K562 (cell line): ENCODE measurements at regions not wholly inside any gene's neighbourhood (a gene's known extent, or its start where the extent isn't known, plus 50 kb on each side); places are given as distances from the start of the nearest gene placed in this dataset.

Experiments used
- ATAC-seq: fragments of 200-7000 bp; cut with Tn5 transposase; 3 replicates; pipeline ENCODE4 v1.9.1; 2020; ENCODE audit warnings: moderate library complexity
- BruUV-seq: library from RNA; stranded (reverse); fragments of 400-500 nt; replicated peaks from 2 replicates; lab custom pipeline; 2021; lab: Mats Ljungman, UMichigan
- CTCF ChIA-PET: fragments of 300-600 bp; formaldehyde crosslinking; extraction: SDS; loops from one replicate; lab custom pipeline; 2021; ENCODE audit warnings: low intra/inter-chr PET ratio; lab: Yijun Ruan, JAX
- POLR2A ChIA-PET: fragments of 300-600, 350-650 bp; sonication (Branson Sonifier 250); formaldehyde crosslinking; extraction: SDS; loops from one replicate; lab custom pipeline; 2021; ENCODE audit warnings: antibody characterized with exemption, inconsistent platforms; lab: Yijun Ruan, JAX
- DNase-seq, 4 experiments: peaks; one replicate each; pipeline versions ENCODE4 v3.0.0 to v3.0.0-alpha.2; 2011 to 2018; ENCODE audit warnings: low spot score in 3 of 4, mixed read lengths in 3 of 4; ENCODE audit errors: extremely low read depth in 1 of 4
- FAIRE-seq: peaks from 2 replicates; lab custom pipeline; 2011; peaks lifted over from hg19 to GRCh38; lab: Jason Lieb, UNC
- H2AFZ ChIP-seq: 2 replicates; pipeline ENCODE4 v1.6.0; 2011; ENCODE audit warnings: low read depth, low read length, control low read depth, inconsistent platforms
- H3K27ac ChIP-seq: fragments of 200-600 bp; 3 replicates; pipeline ENCODE4 v1.8.0; 2011; ENCODE audit warnings: low read depth, mild to moderate bottlenecking, control low read depth, inconsistent platforms, low read length, moderate library complexity, mixed read lengths; ENCODE audit errors: extremely low read depth
- H3K27me3 ChIP-seq, 2 experiments: fragments of 300-600 bp in 1 of 2; 2 replicates in 1 of 2; 3 replicates in 1 of 2; pipeline versions ENCODE4 v1.6.0 to v1.8.0; 2011; ENCODE audit warnings: inconsistent platforms in 2 of 2, low read length in 2 of 2, mild to moderate bottlenecking in 1 of 2, mixed read lengths in 1 of 2, moderate library complexity in 1 of 2; ENCODE audit not compliant: control insufficient read depth in 2 of 2, insufficient read depth in 2 of 2
- H3K36me3 ChIP-seq: fragments of 300-600 bp; 3 replicates; pipeline ENCODE4 v1.8.0; 2011; ENCODE audit warnings: mild to moderate bottlenecking, low read length, inconsistent platforms; ENCODE audit not compliant: control insufficient read depth, insufficient read depth
- H3K4me1 ChIP-seq, 2 experiments: fragments of 200-600 bp in 1 of 2; replicated peaks in 1 of 2; 2 replicates in 1 of 2; 3 replicates in 1 of 2; pipeline versions ENCODE4 v1.5.1 to v1.8.0; 2011; ENCODE audit warnings: inconsistent platforms in 2 of 2, low read length in 2 of 2, mild to moderate bottlenecking in 1 of 2, mixed read lengths in 1 of 2, moderate library complexity in 1 of 2; ENCODE audit not compliant: control insufficient read depth in 2 of 2, insufficient read depth in 2 of 2
- H3K4me2 ChIP-seq: 2 replicates; pipeline ENCODE4 v1.6.1; 2011; ENCODE audit warnings: low read length, control low read depth, inconsistent platforms, mixed read lengths; ENCODE audit not compliant: insufficient read depth
- H3K4me3 ChIP-seq: fragments of 200-600 bp; sonication (generic), shearing (Covaris generic); 2 replicates; pipeline ENCODE4 v1.5.1; 2016; ENCODE audit warnings: control low read depth, inconsistent platforms
- H3K79me2 ChIP-seq: fragments of 200-600 bp; 3 replicates; pipeline ENCODE4 v1.8.0; 2011; ENCODE audit warnings: low read length, inconsistent platforms; ENCODE audit not compliant: control insufficient read depth, insufficient read depth
- H3K9ac ChIP-seq, 2 experiments: 2 replicates each; pipeline versions ENCODE4 v1.6.0 to v1.6.1; 2011; ENCODE audit warnings: low read depth in 2 of 2, low read length in 2 of 2, control low read depth in 1 of 2, inconsistent platforms in 1 of 2, mild to moderate bottlenecking in 1 of 2, mixed read lengths in 1 of 2; ENCODE audit not compliant: insufficient read depth in 1 of 2
- H3K9me1 ChIP-seq: one replicate; pipeline ENCODE4 v1.6.0; 2011; ENCODE audit warnings: inconsistent platforms, mild to moderate bottlenecking, low read length, moderate library complexity; ENCODE audit not compliant: control insufficient read depth, insufficient read depth
- H3K9me3 ChIP-seq: replicated peaks from 2 replicates; pipeline ENCODE4 v1.5.1; 2011; ENCODE audit warnings: low read depth, low read length, inconsistent platforms; ENCODE audit not compliant: control insufficient read depth, insufficient read depth
- H4K20me1 ChIP-seq: replicated peaks from 2 replicates; pipeline ENCODE4 v1.6.1; 2011; ENCODE audit warnings: low read length, inconsistent platforms, mixed read lengths; ENCODE audit not compliant: control insufficient read depth, insufficient read depth
- HDAC6 ChIP-seq: IDR thresholded peaks from 2 replicates; pipeline ENCODE4 v1.6.1; 2012; ENCODE audit warnings: low read depth, mild to moderate bottlenecking, control low read depth, inconsistent platforms, low read length, moderate library complexity
- ZBTB40 ChIP-seq, 2 experiments: fragments of 450-650 bp in 1 of 2; sonication (generic) in 1 of 2; formaldehyde crosslinking in 1 of 2; IDR thresholded peaks; 2 replicates each; pipeline versions ENCODE4 v1.7.1 to v1.9.0; 2016 to 2022; ENCODE audit warnings: inconsistent platforms in 1 of 2, mild to moderate bottlenecking in 1 of 2, missing genetic modification reagents in 1 of 2
- ZNF134 ChIP-seq: fragments of 250-450 bp; sonication (Bioruptor Pico); conservative IDR thresholded peaks from 2 replicates; pipeline ENCODE4 v1.4.0; 2020
- WGBS: fragments of 100-300 bp; shearing (Covaris generic); methylation state at CpG from one replicate; pipeline ENCODE4 v1.1.6; 2016; ENCODE audit warnings: low coverage, mixed read lengths; ENCODE audit not compliant: insufficient coverage; ENCODE audit errors: missing lambda C conversion rate; 5-methylcytosine and 5-hydroxymethylcytosine counted together
- in situ Hi-C: fragments of 300-500 bp; cut with MboI; formaldehyde crosslinking; loops from 4 replicates; pipeline ENCODE4 v1.15.0; 2018; ENCODE audit warnings: inconsistent platforms, mixed read lengths
- intact Hi-C: fragments of 100-400 bp; cut with micrococcal nuclease; formaldehyde crosslinking; loops from 2 replicates; pipeline ENCODE4 v1.14.2; 2022

GRCh38 chr15:92538115-92538514 is 117.5 kb downstream of the FAM174B start (continued):
- no peak for TF ChIP-seq ZBTB40 (IDR thresholded peaks at IDR 0.05)
- no peak for TF ChIP-seq ZBTB40 (CRISPR knock-in tag; IDR thresholded peaks at IDR 0.05)

- no peak for TF ChIP-seq ZNF134 (CRISPR knock-in tag)
- TF ChIP-seq HDAC6: no peak
- H3K9me1 ChIP-seq: no peaks in the 10 kb centered on the region
- in situ Hi-C loops (no loop called here), intact Hi-C loops (no loop called here)
- ATAC-seq (no peak), FAIRE-seq (no peak), DNase-seq (no peak)
- BruUV-seq: no TSS peak
- no peak overlapping the region for H3K27ac ChIP-seq
- no peaks in the 10 kb centered on the region; a peak in 1 of 5 replicates for H3K27me3 ChIP-seq
- POLR2A ChIA-PET: no interaction called here
- no peaks in the 10 kb centered on the region for H4K20me1 ChIP-seq
- H3K79me2 ChIP-seq: no peaks in the 10 kb centered on the region
- no peak overlapping the region for H3K4me2 ChIP-seq
- H3K9me3 ChIP-seq: no peaks in the 10 kb centered on the region
- H2AFZ ChIP-seq: no peak overlapping the region
- no peak overlapping the region for H3K4me3 ChIP-seq
- WGBS: 0% methylated on average over 2 of the region's 2 CpGs
- CTCF ChIA-PET: no interaction called here
- no peaks in the 10 kb centered on the region for H3K36me3 ChIP-seq
- H3K4me1 ChIP-seq: no peaks in the 10 kb centered on the region
- no peak overlapping the region for H3K9ac ChIP-seq
Measured at GRCh38 chr15:92533298-92533697, 122.3 kb downstream of the FAM174B start.
